GM23248 (cell line): ENCODE measurements at regions not wholly inside any gene's neighbourhood (a gene's known extent, or its start where the extent isn't known, plus 50 kb on each side); places are given as distances from the start of the nearest gene placed in this dataset.

Experiments
- EZH2 ChIP-seq: fragments of 200-600 bp; sonication (generic); IDR thresholded peaks from 2 replicates; pipeline ENCODE4 v1.6.1; 2018; ENCODE audit warnings: antibody characterized with exemption, mild to moderate bottlenecking; ENCODE audit not compliant: insufficient read depth, poor library complexity, severe bottlenecking
- EZH2phosphoT487 ChIP-seq: fragments of 200-600 bp; sonication (generic); IDR thresholded peaks from 2 replicates; pipeline ENCODE4 v1.6.1; 2018; ENCODE audit warnings: antibody characterized with exemption, moderate library complexity, mild to moderate bottlenecking, low read depth; ENCODE audit not compliant: insufficient read depth

GRCh38 chr6:150756173-150756572 is 109.3 kb upstream of the MTHFD1L start:
- TF ChIP-seq EZH2 (no peak), EZH2phosphoT487 (no peak)
